OCI-LY1 (cell line): ENCODE measurements at regions not wholly inside any gene's neighbourhood (a gene's known extent, or its start where the extent isn't known, plus 50 kb on each side); places are given as distances from the start of the nearest gene placed in this dataset.

Experiments
- CTCF ChIP-seq: fragments of 200-600 bp; sonication (generic), shearing (Covaris generic); IDR thresholded peaks from 2 replicates; pipeline ENCODE4 v1.5.1; 2017; ENCODE audit warnings: mild to moderate bottlenecking, antibody characterized with exemption, low read length, moderate library complexity, mixed read lengths
- EZH2 ChIP-seq: fragments of 200-600 bp; sonication (generic), shearing (Covaris generic); IDR thresholded peaks from 2 replicates; pipeline ENCODE4 v1.8.0; 2017; ENCODE audit warnings: borderline replicate concordance, mixed run types, mild to moderate bottlenecking, antibody characterized with exemption, low read length, moderate library complexity, mixed read lengths

GRCh38 chr3:28110869-28111268, 130.6 kb upstream of the CMC1 start:
- TF ChIP-seq CTCF = no peak
- no peak for TF ChIP-seq EZH2
